GM21619 (cell line): ENCODE measurements at regions not wholly inside any gene's neighbourhood (a gene's known extent, or its start where the extent isn't known, plus 50 kb on each side); places are given as distances from the start of the nearest gene placed in this dataset.
A peak's percentile ranks its signal among the peaks of the same experiment; 100 is the strongest.
"Not testable (repeated sequence)": the region's sequence is repeated elsewhere in the genome, so short reads cannot be mapped to it uniquely, and the experiment has no call there.

Experiments used
- ATAC-seq: cut with Tn5 transposase; IDR thresholded peaks from one replicate; pipeline ENCODE4 v1.9.1; 2021; ENCODE audit not compliant: unreplicated experiment

GRCh38 chr10:38209332-38209731 lies 115.2 kb downstream of the ZNF37A start:
- no peak for ATAC-seq

- not testable (repeated sequence) for ATAC-seq
Observed at GRCh38 chr10:38209748-38210147, 115.6 kb downstream of the ZNF37A start.

GRCh38 chr10:38212460-38212859 lies 118.3 kb downstream of the ZNF37A start:
- no peak for ATAC-seq

DNA sequence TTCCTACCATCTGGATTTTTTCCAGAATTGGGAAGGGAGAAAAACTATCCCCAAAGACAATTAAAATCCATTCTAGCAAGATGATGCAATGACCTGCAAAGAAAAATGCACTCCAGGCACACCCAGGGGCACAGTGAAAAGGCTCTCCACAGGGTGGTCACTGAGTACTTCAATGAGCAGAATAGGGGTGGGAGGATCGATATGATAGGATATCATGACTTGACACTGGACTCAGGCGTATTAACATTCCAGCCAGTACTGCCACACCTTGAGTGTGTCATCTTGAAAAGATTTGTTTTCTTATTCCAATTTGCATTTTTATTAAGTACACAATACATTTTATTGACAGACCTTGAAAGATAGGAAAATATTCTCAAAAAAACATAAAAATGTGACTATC lies 132.2 kb downstream of the ZNF37A start:
- no peak for ATAC-seq

GRCh38 chr10:38228394-38228793 lies 134.3 kb downstream of the ZNF37A start:
- ATAC-seq = no peak

DNA sequence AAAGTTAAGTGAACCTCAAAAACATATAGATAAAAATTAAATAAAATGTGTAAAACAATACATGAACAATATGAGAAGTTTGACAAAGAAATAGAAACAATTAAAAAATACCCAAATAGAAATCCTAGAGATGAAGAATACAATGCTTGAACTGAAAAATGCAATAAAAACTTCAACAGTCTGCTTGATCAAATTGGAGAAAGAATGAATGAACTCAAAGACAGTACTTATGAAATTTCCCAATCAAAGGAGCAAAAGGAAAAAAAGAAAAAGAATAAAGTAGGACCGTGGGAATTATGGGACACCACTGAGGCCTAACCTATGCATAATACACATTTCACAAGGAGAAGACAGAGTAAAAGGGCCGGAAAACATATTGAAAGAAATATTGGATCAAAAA lies 144.3 kb downstream of the ZNF37A start:
- not testable (repeated sequence) for ATAC-seq

GRCh38 chr10:38242061-38242649 lies 148.0 kb downstream of the ZNF37A start:
- ATAC-seq = not testable (repeated sequence)

DNA sequence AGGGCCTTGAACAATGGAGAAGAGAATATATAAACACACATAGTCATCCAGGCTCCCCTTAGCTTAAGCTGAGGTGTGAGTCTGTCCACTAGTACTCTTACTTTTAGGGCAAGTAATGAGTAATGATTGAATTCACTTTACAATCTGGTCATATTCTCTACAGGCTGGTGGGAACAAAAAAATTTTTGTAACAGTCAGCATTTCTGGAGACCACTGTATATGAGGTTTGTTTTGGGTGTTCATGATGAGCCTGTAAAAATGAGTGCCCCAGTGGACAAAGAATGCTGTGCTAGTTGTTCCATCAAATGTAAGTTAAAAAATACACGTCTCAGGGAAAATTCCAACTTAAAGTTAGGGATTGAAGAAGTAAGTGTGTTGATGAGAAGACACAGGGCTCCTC lies 154.0 kb downstream of the ZNF37A start:
- ATAC-seq = not testable (repeated sequence)

- ATAC-seq = not testable (repeated sequence)
Observed at GRCh38 chr10:38252551-38252950, 158.4 kb downstream of the ZNF37A start.

GRCh38 chr10:38267555-38267954 lies 173.4 kb downstream of the ZNF37A start:
- ATAC-seq = not testable (repeated sequence)

GRCh38 chr10:38271031-38271430 lies 176.9 kb downstream of the ZNF37A start:
- ATAC-seq = not testable (repeated sequence)

DNA sequence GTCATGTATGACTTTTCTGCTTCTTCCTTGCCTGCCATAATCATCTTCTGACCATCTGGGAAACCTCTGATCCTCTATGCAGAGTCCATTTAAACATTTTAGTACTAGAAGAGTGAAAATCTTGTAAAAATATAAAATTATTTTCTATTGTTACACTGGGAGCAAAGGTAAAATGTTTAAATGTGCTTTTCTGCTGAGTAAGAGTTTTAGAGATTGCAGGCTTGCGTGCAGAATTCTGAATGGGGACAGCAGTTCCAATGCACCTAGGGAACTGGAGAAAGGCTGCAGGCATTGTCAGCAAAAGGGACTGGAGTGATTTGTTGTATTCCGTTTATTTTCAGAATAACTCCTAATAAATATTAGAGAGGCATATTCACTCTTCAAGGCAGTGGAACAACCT lies 180.7 kb downstream of the ZNF37A start:
- ATAC-seq = not testable (repeated sequence)

DNA sequence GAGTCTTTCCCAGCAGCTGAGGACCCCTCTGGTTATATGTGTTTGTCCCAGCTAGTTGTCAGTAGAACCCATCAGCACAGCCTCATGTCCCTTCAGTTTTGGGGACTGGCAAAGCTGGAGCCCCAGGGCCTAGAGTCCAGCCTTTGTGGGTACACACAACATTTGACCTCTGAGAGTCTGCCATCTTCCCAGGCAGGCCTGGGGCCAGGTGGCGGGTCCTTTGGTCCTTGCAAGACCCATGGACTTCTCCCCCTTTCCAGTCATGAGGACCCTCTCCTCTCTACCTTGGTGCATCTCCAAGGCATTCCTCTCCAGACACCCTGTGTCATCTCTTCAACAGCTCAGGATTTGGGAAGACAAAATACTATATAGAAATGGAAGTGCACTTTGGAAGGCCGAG lies 198.4 kb downstream of the ZNF37A start:
- ATAC-seq = not testable (repeated sequence)

- not testable (repeated sequence) for ATAC-seq
Observed at GRCh38 chr10:38310111-38310510, 216.0 kb downstream of the ZNF37A start.

DNA sequence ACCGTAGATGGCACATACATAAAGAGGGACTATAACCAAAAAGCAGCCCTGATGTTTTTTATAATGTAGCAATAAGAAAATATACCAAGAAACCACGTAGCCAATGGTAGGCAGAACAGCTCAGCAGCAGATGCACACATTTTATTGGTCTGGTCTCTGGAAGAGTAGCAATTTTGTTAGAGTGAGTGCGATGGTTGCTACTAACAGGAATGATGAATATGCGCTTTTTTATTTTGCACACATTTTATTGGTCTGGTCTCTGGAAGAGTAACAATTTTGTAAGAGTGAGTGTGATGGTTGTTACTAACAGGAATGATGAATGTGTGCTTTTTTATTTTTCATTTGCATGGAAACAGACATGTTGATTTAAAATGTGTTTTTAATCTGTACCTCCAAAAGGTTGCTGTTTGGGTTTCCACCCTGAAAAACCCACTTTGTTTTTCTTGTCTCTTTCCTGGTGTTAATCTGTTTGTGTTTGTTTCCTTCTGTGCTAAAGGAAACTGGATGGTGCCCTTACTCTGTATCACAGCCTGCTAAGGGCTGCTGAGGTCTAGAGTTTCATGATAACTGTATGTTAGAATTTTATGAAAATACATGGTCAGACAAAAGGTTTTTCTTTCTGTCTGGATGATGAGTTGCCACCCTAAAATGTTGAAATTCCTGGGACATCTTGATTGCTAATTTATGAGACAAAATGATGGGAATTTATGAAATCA lies 221.1 kb downstream of the ZNF37A start:
- ATAC-seq = not testable (repeated sequence)

GRCh38 chr10:38321393-38321792 lies 227.3 kb downstream of the ZNF37A start:
- not testable (repeated sequence) for ATAC-seq

- ATAC-seq = not testable (repeated sequence)
Observed at GRCh38 chr10:38330306-38330705, 236.2 kb downstream of the ZNF37A start.

DNA sequence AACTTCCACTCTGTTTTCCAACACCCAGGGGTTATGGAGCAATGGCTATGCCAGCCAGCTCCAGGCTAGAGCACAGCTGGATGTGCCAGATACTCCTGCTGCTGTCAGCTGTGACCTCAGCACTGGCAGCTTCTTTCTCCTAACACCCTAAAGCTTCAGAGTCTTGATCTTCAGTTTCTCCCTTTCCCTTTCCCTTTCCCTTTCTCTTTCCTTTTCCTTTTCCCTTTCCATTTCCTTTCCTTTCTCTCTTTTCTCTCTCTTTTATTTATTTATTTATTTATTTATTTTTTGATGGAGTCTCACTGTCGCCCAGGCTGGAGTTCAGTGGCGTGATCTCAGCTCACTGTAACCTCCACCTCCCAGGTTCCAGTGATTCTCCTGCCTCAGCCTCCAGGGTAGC lies 237.0 kb downstream of the ZNF37A start:
- ATAC-seq = not testable (repeated sequence)

GRCh38 chr10:38333699-38334098 lies 239.6 kb downstream of the ZNF37A start:
- ATAC-seq = not testable (repeated sequence)

DNA sequence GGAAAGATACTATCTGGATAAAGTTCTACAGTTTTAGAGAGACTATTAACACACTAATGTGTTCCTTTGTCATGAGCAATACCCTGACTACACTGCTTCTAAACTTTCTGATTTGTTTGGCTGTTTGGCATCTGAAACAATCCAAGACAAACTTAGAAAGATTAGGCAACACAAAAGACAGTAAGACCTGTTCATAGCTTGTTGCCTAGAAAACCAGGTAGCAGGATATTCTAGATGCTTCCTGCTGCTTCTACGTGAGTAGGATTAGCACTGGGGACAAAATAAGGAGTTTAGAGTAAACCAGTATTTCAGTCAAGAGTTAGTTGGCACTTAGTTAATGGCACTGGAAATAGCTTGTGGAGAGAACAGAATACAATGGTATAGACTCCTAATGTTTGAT lies 256.5 kb downstream of the ZNF37A start:
- ATAC-seq = not testable (repeated sequence)

GRCh38 chr10:38354410-38354809 lies 260.3 kb downstream of the ZNF37A start:
- peak; percentile 15 for ATAC-seq

- ATAC-seq = peak; percentile 99
Observed at GRCh38 chr10:38355911-38356526, 261.9 kb downstream of the ZNF37A start.
